Stimulated activated naive CD8-positive, alpha-beta T cell treated with anti-CD3 and anti-CD28 coated beads, Interleukin-15, amount 100 ng/mL, for 72 hours (primary cell): ENCODE measurements at regions not wholly inside any gene's neighbourhood (a gene's known extent, or its start where the extent isn't known, plus 50 kb on each side); places are given as distances from the start of the nearest gene placed in this dataset.

ENCODE experiments used
- ATAC-seq: fragments of 150-1000 bp; cut with Tn5 transposase; 2 replicates; pipeline ENCODE4 v1.10.0; 2021; ENCODE audit warnings: mild to moderate bottlenecking, moderate library complexity
- DNase-seq, 2 donors: peaks; one replicate each; pipeline ENCODE4 v3.0.0; 2021 to 2022
- H3K27ac Mint-ChIP-seq, 2 donors: one replicate each; pipeline ENCODE4 v1.8.0; 2022; ENCODE audit warnings: mild to moderate bottlenecking in 2 of 2, mixed read lengths in 2 of 2, moderate library complexity in 2 of 2
- H3K27me3 Mint-ChIP-seq: one replicate; pipeline ENCODE4 v1.8.0; 2022; ENCODE audit warnings: mixed read lengths
- H3K4me1 Mint-ChIP-seq: one replicate; pipeline ENCODE4 v1.8.0; 2022; ENCODE audit warnings: mild to moderate bottlenecking, mixed read lengths
- H3K4me3 Mint-ChIP-seq, 2 donors: one replicate each; pipeline ENCODE4 v1.8.0; 2022; ENCODE audit warnings: mild to moderate bottlenecking in 2 of 2, mixed read lengths in 2 of 2, moderate library complexity in 1 of 2
- H3K9me3 Mint-ChIP-seq, 2 donors: one replicate each; pipeline ENCODE4 v1.8.0; 2022; ENCODE audit warnings: mixed read lengths in 2 of 2

DNA sequence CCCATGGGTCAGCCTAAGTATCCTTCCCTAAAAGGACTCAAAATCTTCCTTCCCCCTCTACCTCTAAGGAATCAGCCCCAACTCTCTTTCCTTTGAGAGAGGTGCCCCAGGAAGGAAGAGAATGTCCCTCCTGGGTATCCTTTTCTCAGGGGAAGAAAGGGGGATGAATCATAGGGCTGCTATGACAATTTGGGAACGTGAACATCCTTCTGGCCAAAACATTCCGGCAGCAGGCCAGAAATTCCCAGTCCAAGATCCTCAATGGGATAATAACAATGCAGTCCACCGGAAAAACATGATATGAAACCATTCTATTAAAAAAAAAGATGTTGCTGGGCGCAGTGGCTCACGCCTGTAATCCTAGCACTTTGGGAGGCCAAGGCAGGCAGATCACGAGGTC lies 50.8 kb upstream of the CACNA2D3 start:
- H3K4me3 Mint-ChIP-seq = no peak overlapping the region
- H3K9me3 Mint-ChIP-seq = peaks cover 19 to 25% of the 10 kb centered on the region in 2 donors
- H3K27me3 Mint-ChIP-seq = no peaks in the 10 kb centered on the region
- DNase-seq = no peak
- no peaks in the 10 kb centered on the region for H3K4me1 Mint-ChIP-seq
- no peak overlapping the region for H3K27ac Mint-ChIP-seq
- no peak for ATAC-seq

GRCh38 chr3:54069961-54070360 lies 52.4 kb upstream of the CACNA2D3 start:
- DNase-seq = no peak

DNA sequence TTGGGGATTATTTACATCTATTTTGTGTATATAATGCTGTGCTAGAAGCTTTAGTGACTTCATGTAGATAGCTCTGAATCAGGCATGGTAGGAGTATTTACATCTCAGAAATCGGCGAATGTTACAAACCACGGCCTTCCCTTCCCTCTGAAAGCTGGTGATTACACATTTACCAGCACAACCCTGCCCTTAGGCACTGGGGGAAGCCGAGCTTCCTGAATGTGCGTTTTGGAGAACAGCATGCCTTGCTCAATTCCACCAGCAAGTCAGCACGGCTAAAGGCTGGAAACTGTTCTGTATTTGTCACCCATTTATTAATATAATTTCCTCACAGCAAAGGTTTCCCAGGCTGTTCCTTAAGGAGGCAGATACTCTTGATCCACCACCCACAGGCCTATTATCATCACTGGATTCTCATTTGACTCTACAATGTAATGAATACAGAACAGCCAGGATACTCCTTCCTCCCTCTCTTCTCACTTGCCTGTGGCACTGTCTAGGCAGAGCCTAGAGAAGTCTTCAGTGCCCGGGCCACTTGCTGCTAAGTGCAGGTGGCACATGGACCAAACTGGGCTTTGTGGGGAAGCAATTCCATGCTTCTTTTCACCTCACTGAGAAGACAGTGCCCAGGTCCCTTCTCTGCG lies 55.2 kb upstream of the CACNA2D3 start:
- H3K4me1 Mint-ChIP-seq = no peaks in the 10 kb centered on the region
- no peak for DNase-seq
- no peak for ATAC-seq

More at GRCh38 chr3:54069961-54070360, 52.4 kb upstream of the CACNA2D3 start:
- H3K27me3 Mint-ChIP-seq = peaks cover 5% of the 10 kb centered on the region
- peaks cover 19% of the 10 kb centered on the region in 2 donors for H3K9me3 Mint-ChIP-seq
- H3K4me3 Mint-ChIP-seq = no peak overlapping the region
- no peaks in the 10 kb centered on the region for H3K4me1 Mint-ChIP-seq
- no peak overlapping the region for H3K27ac Mint-ChIP-seq
- no peak for ATAC-seq

DNA sequence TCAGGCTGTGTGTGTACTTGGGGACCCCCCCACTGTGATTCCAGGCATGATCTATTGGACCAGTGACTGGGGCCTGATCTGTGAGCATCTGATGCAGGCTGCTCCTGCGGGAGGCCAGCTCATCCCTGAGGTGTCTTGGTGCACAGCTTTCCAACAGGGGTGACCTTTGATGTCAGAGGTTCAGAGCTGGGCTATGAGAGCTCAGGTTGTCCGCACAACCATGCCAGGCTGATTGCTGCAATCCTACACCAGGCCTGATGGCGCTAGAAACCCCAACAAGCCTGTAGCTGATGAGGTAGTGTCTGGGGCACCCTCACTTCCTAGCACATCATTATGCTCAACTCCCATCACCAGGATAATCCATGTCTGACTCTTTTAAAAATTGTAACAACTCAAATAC lies 56.1 kb upstream of the CACNA2D3 start:
- DNase-seq (no peak), ATAC-seq (no peak)
- Mint-ChIP-seq H3K4me3 (no peak overlapping the region), H3K9me3 (peaks cover 12 to 18% of the 10 kb centered on the region in 2 donors), H3K27me3 (peaks cover 15% of the 10 kb centered on the region), H3K27ac (no peak overlapping the region), H3K4me1 (no peaks in the 10 kb centered on the region)

More for the DNA sequence above, 55.2 kb upstream of the CACNA2D3 start:
- Mint-ChIP-seq H3K27me3 (peaks cover 14% of the 10 kb centered on the region), H3K4me3 (no peak overlapping the region), H3K27ac (no peak overlapping the region), H3K9me3 (peaks cover 15 to 19% of the 10 kb centered on the region in 2 donors)

GRCh38 chr3:54065586-54065985 lies 56.8 kb upstream of the CACNA2D3 start:
- no peak for ATAC-seq
- H3K4me1 Mint-ChIP-seq = no peaks in the 10 kb centered on the region
- no peak overlapping the region for H3K27ac Mint-ChIP-seq
- peaks cover 15% of the 10 kb centered on the region for H3K27me3 Mint-ChIP-seq
- H3K9me3 Mint-ChIP-seq = peaks cover 9 to 11% of the 10 kb centered on the region in 2 donors
- no peak overlapping the region for H3K4me3 Mint-ChIP-seq
- DNase-seq = no peak

- no peak overlapping the region for H3K4me3 Mint-ChIP-seq
- peaks cover 5 to 7% of the 10 kb centered on the region in 2 donors for H3K9me3 Mint-ChIP-seq
- DNase-seq = no peak
- peaks cover 15% of the 10 kb centered on the region for H3K27me3 Mint-ChIP-seq
- no peaks in the 10 kb centered on the region for H3K4me1 Mint-ChIP-seq
- no peak overlapping the region for H3K27ac Mint-ChIP-seq
- ATAC-seq = no peak
Measured at GRCh38 chr3:54065140-54065539, 57.2 kb upstream of the CACNA2D3 start.

GRCh38 chr3:54064486-54064885 lies 57.9 kb upstream of the CACNA2D3 start:
- Mint-ChIP-seq H3K27me3 (peaks cover 15% of the 10 kb centered on the region), H3K9me3 (peaks cover 0 to under 1% of the 10 kb centered on the region in 2 donors)
- DNase-seq = no peak

DNA sequence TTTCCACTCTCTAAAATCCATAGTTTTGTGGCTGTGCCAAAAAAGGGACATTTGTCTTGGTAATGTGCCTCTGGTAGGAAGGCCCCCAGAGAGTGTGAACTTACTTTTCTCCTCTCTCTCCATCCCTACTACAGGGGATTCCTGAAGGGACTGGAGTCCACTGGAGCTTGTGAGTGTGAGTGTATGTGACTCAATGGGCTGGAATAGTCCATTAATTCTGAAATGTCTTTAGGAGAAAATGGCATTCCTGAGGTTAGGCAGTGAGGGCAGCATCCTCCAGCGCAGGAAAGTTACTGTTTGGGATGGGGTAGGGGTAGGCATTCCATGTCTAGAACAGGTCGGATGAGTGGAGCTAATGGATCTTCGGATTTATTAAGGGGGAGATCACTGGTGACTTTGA lies 59.8 kb upstream of the CACNA2D3 start:
- H3K9me3 Mint-ChIP-seq = no peaks in the 10 kb centered on the region
- H3K27ac Mint-ChIP-seq = no peak overlapping the region
- H3K4me1 Mint-ChIP-seq = no peaks in the 10 kb centered on the region
- ATAC-seq (no peak), DNase-seq (no peak)
- H3K4me3 Mint-ChIP-seq = no peak overlapping the region
- H3K27me3 Mint-ChIP-seq = peaks cover 15% of the 10 kb centered on the region

More at GRCh38 chr3:54064486-54064885, 57.9 kb upstream of the CACNA2D3 start:
- ATAC-seq = no peak
- Mint-ChIP-seq H3K4me3 (no peak overlapping the region), H3K27ac (no peak overlapping the region), H3K4me1 (no peaks in the 10 kb centered on the region)

DNA sequence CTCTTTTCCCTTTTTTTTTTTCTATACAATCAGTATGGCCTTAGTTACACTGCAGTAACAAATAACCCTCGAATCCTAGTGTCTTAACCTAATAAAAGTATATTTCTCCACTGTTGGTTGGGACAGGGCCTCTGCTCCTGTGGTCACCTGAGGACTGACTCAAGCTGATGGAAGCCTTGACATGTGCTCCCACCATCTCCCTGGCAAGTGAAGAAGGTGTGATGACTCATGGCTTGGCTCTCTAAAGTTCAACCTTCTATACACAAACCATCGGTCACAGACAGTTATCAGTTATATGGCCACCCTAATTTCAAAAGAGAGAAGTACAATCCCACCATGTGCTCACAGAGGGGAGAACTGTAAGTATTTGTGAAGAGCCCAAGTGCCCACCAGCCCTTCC lies 65.8 kb upstream of the CACNA2D3 start:
- Mint-ChIP-seq H3K4me1 (no peaks in the 10 kb centered on the region), H3K27ac (no peak overlapping the region), H3K9me3 (no peaks in the 10 kb centered on the region), H3K27me3 (no peaks in the 10 kb centered on the region), H3K4me3 (no peak overlapping the region)
- ATAC-seq (no peak), DNase-seq (no peak)

DNA sequence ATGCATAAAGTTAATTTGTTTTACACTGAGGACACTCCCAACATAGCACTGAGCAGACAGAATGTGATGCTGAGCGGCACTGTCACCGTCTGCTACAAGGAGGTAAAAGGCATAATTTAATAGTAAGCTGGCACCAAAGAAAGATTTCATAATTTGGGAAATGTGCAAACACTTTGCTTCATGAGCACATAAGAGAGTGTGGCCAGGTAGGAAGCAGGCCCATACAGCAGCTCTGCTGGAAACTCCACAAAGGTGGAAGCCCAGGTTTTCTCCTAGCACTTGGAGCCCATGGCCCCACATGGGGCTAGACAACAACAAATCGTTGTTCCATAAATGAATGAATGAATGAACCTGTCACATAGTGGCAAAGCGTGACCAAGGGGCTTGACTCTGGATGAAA lies 68.5 kb upstream of the CACNA2D3 start:
- H3K9me3 Mint-ChIP-seq = no peaks in the 10 kb centered on the region
- no peaks in the 10 kb centered on the region for H3K27me3 Mint-ChIP-seq
- H3K4me1 Mint-ChIP-seq = no peaks in the 10 kb centered on the region
- no peak for DNase-seq
- ATAC-seq = no peak
- H3K27ac Mint-ChIP-seq = no peak overlapping the region
- no peak overlapping the region for H3K4me3 Mint-ChIP-seq

- Mint-ChIP-seq H3K9me3 (no peaks in the 10 kb centered on the region), H3K4me1 (no peaks in the 10 kb centered on the region), H3K27me3 (no peaks in the 10 kb centered on the region), H3K4me3 (no peak overlapping the region), H3K27ac (no peak overlapping the region)
- ATAC-seq (no peak), DNase-seq (no peak)
Measured at GRCh38 chr3:54053211-54053610, 69.1 kb upstream of the CACNA2D3 start.

DNA sequence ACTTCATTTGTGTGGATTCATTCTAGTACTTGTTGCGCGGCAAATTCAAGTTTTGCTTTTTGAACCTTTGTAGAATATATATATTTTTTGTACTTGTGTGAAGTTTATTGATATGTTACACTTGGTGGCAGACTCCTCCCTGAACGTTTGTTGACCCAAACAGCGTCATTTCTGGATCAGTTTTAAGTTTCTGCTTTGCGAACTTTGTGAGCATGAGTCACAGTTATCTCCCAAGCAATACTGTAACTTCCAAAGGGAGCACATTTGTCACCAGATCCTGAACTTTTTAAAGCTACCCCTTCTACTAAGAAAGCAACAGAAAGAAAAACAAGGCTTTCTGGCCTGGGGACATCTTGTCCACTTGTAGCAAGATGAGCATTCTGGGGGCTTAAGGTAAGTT lies 74.8 kb upstream of the CACNA2D3 start:
- Mint-ChIP-seq H3K9me3 (no peaks in the 10 kb centered on the region), H3K27ac (no peak overlapping the region), H3K27me3 (peaks cover 8% of the 10 kb centered on the region), H3K4me3 (no peak overlapping the region), H3K4me1 (no peaks in the 10 kb centered on the region)
- ATAC-seq = no peak
- DNase-seq = no peak

DNA sequence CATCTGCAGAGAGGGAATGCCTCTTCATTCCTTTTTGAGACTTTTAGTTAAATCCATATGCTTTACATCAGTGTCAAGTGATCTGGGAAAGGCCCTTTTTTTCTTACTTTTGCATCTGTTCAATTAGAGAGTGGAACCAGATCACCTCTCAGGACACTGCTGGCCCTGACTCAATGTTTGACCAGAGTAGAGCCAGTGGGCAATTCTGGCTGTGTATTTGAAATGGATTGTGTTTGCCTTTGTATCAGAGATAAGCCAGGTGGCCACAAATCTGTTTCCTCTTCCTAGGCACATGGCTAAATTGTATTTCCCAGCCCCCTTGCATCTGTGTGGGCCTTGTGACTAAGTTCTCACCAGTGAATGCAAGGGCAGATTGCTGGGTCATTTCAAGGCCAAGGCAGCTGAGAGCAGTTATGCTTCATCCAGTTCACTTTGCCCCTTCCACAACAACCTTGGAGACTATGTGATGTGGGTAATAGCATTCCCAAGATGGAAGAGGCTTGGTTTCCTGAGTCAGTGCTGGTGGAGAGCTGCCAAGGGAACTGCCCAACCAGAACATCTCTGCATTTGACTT lies 75.6 kb upstream of the CACNA2D3 start:
- DNase-seq (no peak), ATAC-seq (no peak)
- no peaks in the 10 kb centered on the region for H3K9me3 Mint-ChIP-seq
- no peak overlapping the region for H3K27ac Mint-ChIP-seq
- no peak overlapping the region for H3K4me3 Mint-ChIP-seq
- peaks cover 8% of the 10 kb centered on the region for H3K27me3 Mint-ChIP-seq
- no peaks in the 10 kb centered on the region for H3K4me1 Mint-ChIP-seq

DNA sequence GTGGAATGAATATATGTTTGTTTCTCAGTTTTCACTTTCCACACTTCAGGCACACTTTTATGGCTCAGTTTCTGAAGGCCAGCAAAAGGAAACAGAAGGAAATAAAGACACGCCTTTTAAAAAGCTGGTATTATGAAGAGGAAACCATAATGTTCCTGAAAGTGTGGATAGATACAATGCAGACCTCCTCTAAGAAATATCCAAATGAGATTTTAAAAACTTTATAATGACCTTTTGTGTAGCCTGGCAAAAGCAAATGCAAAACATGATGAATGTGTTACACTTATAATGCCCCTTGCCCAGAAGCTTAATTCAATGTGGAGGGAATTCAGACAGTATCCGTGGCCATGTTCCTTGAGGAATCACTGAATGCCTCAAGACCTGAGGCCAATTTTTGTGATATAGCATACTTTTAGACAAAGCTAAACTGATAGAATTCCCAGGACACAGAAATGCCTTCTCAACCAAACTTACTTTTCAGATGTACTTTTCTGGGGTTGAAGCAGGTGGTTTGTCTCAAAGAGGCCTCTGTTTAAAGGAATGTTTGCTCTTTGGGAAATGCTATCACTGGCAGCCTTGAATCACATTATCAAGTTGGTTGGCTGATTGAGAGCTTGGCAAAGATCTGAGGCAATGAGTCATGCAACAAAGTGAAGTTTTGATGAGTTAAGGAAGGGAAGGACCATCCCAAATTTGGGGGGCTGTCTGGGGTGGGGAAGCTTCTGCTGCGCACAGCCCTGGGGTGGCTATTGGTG lies 77.1 kb upstream of the CACNA2D3 start:
- Mint-ChIP-seq H3K4me1 (no peaks in the 10 kb centered on the region), H3K27ac (peak overlapping the region in 1 of 2 donors; percentile 63), H3K9me3 (no peaks in the 10 kb centered on the region), H3K27me3 (peaks cover 8% of the 10 kb centered on the region), H3K4me3 (no peak overlapping the region)
- DNase-seq = no peak
- ATAC-seq = no peak

DNA sequence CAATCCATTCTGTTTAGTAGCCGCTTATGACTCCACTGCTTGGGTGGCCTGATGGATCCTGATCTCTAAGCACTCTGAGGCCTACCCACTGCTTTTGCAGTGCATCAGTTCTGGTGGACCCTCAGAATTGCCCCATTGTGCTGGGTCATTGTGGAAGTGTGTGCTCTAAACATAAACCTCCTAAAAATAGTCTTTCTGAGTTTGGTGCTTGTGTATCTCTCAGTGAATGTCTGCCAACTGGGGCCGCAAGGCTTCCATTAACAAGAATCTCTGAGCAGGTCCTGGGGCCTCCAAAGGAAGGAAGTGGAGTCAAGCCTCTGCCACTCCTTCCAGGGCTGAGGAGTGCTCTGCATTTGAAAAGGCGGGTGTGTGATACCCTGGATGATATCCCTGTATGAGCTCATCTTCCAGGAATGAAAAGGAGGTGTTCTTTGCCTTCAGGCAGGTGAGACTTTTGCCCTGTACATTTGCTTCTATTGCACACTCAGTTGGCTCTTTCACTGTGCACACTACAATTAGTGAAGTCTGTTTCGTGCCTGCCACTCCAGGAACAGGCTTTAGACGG lies 80.0 kb upstream of the CACNA2D3 start:
- H3K4me3 Mint-ChIP-seq = no peak overlapping the region
- no peaks in the 10 kb centered on the region for H3K9me3 Mint-ChIP-seq

GRCh38 chr3:54040476-54040875 lies 81.9 kb upstream of the CACNA2D3 start:
- Mint-ChIP-seq H3K27ac (peak overlapping the region in 1 of 2 donors; percentile 65), H3K4me1 (no peaks in the 10 kb centered on the region), H3K27me3 (peaks cover 2% of the 10 kb centered on the region), H3K4me3 (no peak overlapping the region), H3K9me3 (no peaks in the 10 kb centered on the region)
- DNase-seq = no peak
- no peak for ATAC-seq

More for the DNA sequence above, 80.0 kb upstream of the CACNA2D3 start:
- no peak for DNase-seq
- no peaks in the 10 kb centered on the region for H3K4me1 Mint-ChIP-seq
- no peak for ATAC-seq
- H3K27ac Mint-ChIP-seq = no peak overlapping the region
- H3K27me3 Mint-ChIP-seq = peaks cover 8% of the 10 kb centered on the region
